ENCODE measurements at regions not wholly inside any gene's neighbourhood (a gene's known extent, or its start where the extent isn't known, plus 50 kb on each side); places are given as distances from the start of the nearest gene placed in this dataset.

- no peak for DNase-seq
These were observed 579.3 kb downstream of the BUD13 start for GRCh38 chr11:116193321-116194131.

- no peak for DNase-seq
These were observed 580.1 kb downstream of the BUD13 start for GRCh38 chr11:116192509-116193210.

- no peak for DNase-seq
These were observed 581.9 kb downstream of the BUD13 start for GRCh38 chr11:116190861-116191260.

- DNase-seq, result no peak
These were observed 583.2 kb downstream of the BUD13 start for GRCh38 chr11:116189408-116190170.

GRCh38 chr11:116188350-116188749 lies 584.4 kb downstream of the BUD13 start:
- DNase-seq, result no peak

GRCh38 chr11:116187026-116187425 lies 585.8 kb downstream of the BUD13 start:
- DNase-seq, result no peak

- no peak for DNase-seq
These were observed 587.2 kb downstream of the BUD13 start for GRCh38 chr11:116185551-116185950.

GRCh38 chr11:116184763-116185162 lies 588.0 kb downstream of the BUD13 start:
- DNase-seq, result no peak

- DNase-seq, result no peak
These were observed 590.3 kb downstream of the BUD13 start for GRCh38 chr11:116182356-116182966.

GRCh38 chr11:116180806-116181600 lies 591.8 kb downstream of the BUD13 start:
- DNase-seq, result no peak

- no peak for DNase-seq
These were observed 593.4 kb downstream of the BUD13 start for GRCh38 chr11:116179401-116179800.

GRCh38 chr11:116177521-116178210 lies 595.1 kb downstream of the BUD13 start:
- DNase-seq, result no peak

- DNase-seq, result peak; percentile 8
These were observed 596.2 kb downstream of the BUD13 start for GRCh38 chr11:116176484-116177005.

GRCh38 chr11:116175707-116176106 lies 597.1 kb downstream of the BUD13 start:
- no peak for DNase-seq

GRCh38 chr11:116173941-116174911 lies 598.6 kb downstream of the BUD13 start:
- no peak for DNase-seq

GRCh38 chr11:116173506-116173905 lies 599.3 kb downstream of the BUD13 start:
- no peak for DNase-seq

GRCh38 chr11:116172851-116173250 lies 599.9 kb downstream of the BUD13 start:
- DNase-seq, result no peak

- DNase-seq, result no peak
These were observed 600.6 kb downstream of the BUD13 start for GRCh38 chr11:116172156-116172555.

- DNase-seq, result no peak
These were observed 601.3 kb downstream of the BUD13 start for GRCh38 chr11:116171271-116172140.

All from RPMI8226 (cell line).